GM12872 (cell line): ENCODE measurements at regions not wholly inside any gene's neighbourhood (a gene's known extent, or its start where the extent isn't known, plus 50 kb on each side); places are given as distances from the start of the nearest gene placed in this dataset.

Experiments
- TF ChIP-seq, protein P1 (sequence below): IDR thresholded peaks from 3 replicates; pipeline ENCODE4 v1.5.1; 2011; ENCODE audit warnings: low read depth, mild to moderate bottlenecking, low read length, moderate library complexity; ENCODE audit not compliant: insufficient read depth

DNA sequence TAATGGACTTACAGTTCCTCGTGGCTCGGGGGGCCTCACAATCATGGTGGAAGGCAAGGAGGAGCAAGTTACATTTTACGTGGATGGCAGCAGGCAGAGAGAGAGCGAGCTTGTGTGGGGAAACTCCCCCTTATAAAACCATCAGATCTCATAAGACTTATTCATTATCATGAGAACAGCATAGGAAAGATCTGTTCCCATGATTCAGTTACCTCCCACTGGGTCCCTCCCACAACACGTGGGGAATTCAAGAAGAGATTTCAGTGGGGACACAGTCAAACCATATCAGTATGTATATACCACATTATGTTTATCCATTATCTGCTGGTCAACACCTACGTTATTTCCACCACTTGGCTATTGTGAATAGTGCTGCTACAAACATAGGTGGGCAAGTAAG lies 352.3 kb upstream of the B3GALT2 start:
- TF ChIP-seq, protein P1, sequence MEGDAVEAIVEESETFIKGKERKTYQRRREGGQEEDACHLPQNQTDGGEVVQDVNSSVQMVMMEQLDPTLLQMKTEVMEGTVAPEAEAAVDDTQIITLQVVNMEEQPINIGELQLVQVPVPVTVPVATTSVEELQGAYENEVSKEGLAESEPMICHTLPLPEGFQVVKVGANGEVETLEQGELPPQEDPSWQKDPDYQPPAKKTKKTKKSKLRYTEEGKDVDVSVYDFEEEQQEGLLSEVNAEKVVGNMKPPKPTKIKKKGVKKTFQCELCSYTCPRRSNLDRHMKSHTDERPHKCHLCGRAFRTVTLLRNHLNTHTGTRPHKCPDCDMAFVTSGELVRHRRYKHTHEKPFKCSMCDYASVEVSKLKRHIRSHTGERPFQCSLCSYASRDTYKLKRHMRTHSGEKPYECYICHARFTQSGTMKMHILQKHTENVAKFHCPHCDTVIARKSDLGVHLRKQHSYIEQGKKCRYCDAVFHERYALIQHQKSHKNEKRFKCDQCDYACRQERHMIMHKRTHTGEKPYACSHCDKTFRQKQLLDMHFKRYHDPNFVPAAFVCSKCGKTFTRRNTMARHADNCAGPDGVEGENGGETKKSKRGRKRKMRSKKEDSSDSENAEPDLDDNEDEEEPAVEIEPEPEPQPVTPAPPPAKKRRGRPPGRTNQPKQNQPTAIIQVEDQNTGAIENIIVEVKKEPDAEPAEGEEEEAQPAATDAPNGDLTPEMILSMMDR = no peak

DNA sequence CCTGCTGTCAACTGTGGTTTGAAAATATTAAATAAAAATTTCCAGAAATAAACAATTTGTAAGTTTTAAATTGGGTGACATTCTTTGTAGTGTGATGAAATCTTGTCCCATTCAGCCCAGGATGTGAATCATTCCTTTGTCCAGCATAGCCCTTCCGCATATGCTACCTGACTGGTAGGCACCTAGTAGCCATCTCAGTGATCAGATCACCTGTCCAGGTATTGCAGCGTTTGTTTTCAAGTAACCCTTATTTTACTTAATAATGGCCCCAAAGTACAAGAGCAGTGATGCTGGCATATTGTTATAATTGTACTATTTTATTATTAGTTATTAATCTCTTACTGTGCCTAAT lies 351.6 kb upstream of the B3GALT2 start:
- TF ChIP-seq, protein P1 = no peak

DNA sequence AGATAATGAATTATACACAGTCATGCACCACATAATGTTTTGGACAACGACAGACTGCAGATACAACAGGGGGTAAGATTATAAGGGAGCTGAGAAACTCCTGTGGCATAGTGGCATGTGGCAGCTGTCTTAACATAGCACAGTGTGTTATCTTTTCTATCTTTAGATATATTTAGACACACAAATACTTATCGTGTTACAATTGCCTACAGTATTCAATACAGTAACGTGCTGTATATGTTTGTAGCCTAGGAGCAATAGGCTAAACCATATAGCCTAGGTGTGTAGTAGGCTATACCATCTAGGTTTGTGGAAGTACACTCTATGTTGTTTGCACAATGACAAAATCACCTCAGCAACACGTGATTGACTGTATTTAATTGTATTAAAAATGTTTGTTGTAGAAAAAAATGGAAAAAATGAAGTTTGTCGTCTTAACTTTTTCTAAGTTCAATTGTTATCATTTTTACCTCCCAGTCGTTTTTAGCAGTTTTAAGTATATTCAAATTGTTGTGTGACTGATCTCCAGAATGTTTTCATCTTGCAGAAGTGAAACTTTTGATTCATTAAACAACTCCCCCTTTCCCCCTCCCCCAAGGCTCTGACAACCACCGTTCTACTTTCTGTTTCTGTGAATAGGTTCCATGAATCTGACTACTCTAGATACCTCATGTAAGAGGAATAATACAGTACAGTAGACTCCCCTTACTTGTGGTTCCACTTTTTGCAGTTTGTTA lies 351.0 kb upstream of the B3GALT2 start:
- TF ChIP-seq, protein P1 = no peak

DNA sequence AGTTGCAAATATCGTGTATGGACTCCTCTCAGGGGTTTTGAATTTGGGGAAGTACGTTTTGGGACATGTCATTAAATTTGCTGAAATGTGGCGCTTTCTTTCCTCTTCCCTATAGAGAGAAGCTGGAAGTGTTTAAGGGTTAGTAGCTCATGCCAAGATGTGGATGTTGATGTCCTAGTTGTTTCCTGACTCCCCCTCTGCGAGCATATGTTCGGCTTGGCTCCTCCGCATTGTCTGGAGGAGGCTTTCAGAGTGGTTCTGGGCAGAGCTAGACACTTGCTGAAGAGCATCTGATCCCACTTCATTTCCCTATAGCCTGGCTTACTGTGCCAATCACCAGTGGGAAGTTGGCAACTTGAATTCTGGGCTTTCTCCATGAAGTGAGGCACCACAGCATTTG lies 347.4 kb upstream of the B3GALT2 start:
- TF ChIP-seq, protein P1 = no peak

DNA sequence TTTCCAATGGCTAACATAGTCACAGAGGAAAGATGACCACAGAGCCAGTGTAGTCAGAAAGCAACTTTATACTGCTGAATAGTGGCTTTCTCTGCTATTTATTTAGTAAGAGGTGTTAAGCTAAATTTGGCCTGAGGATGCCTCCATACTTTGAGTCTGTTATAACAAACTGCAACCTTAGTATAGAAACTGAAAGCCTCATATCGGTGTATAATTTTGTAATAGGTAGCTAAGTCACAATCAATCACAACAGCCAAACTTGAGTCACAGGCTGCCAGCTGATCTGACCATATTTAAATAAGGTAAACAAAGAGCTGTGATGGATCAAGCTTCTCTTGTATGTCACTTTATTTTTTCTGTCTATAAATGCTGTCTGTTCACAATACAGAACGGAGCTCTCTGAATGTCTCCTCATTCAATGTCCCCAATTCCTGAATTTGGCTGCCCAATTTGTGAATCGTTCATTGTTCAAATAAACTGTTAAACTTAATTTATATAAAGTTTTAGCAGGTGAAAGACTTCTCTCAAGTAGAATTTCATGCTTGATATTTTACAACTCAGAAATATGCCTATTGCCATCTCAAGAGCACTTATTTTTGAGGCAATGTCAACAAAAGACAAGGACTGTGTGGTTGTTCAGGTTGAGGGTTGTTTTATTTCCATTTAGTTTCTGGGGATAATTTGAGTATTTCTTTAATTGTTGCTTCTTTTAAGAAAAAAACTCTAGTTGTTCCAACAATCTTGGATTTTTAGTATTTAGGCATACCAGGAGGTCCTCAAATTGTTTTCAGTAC lies 339.7 kb upstream of the B3GALT2 start:
- TF ChIP-seq, protein P1 = no peak

DNA sequence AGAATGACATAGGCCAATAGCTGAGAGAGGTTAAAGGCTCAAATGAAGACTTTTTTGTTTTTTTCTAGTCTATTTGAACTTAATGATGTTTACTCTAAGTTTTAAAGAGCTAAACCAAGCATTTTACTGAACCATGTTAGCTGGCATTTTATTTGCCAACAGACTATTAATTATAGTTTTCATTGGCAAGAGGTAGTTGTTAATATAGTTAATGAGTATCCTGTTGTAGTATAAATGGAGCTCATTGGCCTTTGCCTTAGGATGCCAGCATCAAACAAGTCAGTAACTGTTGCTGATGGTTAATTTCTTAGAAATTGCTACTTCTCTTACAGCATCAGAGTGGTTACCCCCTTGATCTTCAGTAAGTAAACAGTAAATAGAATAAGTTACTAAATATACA lies 339.0 kb upstream of the B3GALT2 start:
- TF ChIP-seq, protein P1 = no peak

DNA sequence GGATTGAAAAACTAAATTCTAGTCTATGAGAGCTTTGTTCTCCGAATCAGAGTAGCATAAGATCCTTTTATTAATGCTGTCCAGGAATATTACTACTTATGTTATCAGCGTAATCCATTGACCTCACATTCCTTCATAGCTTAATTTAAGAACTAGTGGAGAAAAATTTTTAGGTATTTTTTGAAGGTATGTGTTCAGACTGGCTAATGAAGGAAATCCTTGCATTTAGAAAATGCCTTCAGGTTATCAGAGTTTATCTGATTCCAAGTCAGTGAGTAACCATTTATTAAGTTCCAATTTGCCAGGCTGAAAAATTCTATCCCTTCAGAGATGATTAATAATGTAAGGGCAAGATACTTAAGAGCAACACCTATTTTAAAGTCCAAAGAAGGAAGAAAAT lies 338.2 kb upstream of the B3GALT2 start:
- TF ChIP-seq, protein P1 = no peak
